H1 (cell line): ENCODE measurements at regions not wholly inside any gene's neighbourhood (a gene's known extent, or its start where the extent isn't known, plus 50 kb on each side); places are given as distances from the start of the nearest gene placed in this dataset.

Experiments
- CTCF ChIA-PET: fragments of 300-600 bp; sonication (Branson Sonifier 250); formaldehyde crosslinking; loops from one replicate; lab custom pipeline; 2021; ENCODE audit not compliant: partially characterized antibody; lab: Charles Lee
- POLR2A ChIA-PET: fragments of 300-600 bp; sonication (Branson Sonifier 250); formaldehyde crosslinking; loops from one replicate; lab custom pipeline; 2021; ENCODE audit warnings: inconsistent platforms; ENCODE audit not compliant: partially characterized antibody; lab: Charles Lee
- DNase-seq, 2 experiments: peaks; one replicate each; pipeline versions ENCODE4 v3.0.0 to v3.0.0-alpha.2; 2010 to 2022; ENCODE audit warnings: low spot score in 2 of 2, low read depth in 1 of 2, mixed read lengths in 1 of 2
- FAIRE-seq: peaks from 2 replicates; lab custom pipeline; 2011; peaks lifted over from hg19 to GRCh38; lab: Jason Lieb, UNC
- H2AFZ ChIP-seq: 2 replicates; pipeline ENCODE4 v1.8.1; 2012; ENCODE audit warnings: low read length, inconsistent platforms
- H2AK5ac ChIP-seq: 2 replicates; pipeline ENCODE4 v1.6.1; 2013; ENCODE audit warnings: low read depth, low read length
- H2BK120ac ChIP-seq: replicated peaks from 2 replicates; pipeline ENCODE3; 2013; ENCODE audit warnings: low read depth, low read length, inconsistent platforms
- H2BK12ac ChIP-seq: 2 replicates; pipeline ENCODE4 v1.6.1; 2013; ENCODE audit warnings: low read depth, low read length
- H2BK15ac ChIP-seq: 2 replicates; pipeline ENCODE4 v1.6.1; 2013; ENCODE audit warnings: low read length
- H2BK20ac ChIP-seq: 2 replicates; pipeline ENCODE4 v1.6.1; 2013; ENCODE audit warnings: low read length
- H2BK5ac ChIP-seq: 2 replicates; pipeline ENCODE4 v1.6.1; 2013; ENCODE audit warnings: low read depth, low read length
- H3K14ac ChIP-seq: 2 replicates; pipeline ENCODE4 v1.6.1; 2013; ENCODE audit warnings: inconsistent platforms; ENCODE audit not compliant: insufficient read length
- H3K18ac ChIP-seq: 2 replicates; pipeline ENCODE4 v1.6.1; 2013; ENCODE audit warnings: low read length; ENCODE audit errors: extremely low read depth
- H3K23ac ChIP-seq: 2 replicates; pipeline ENCODE4 v1.6.1; 2013; ENCODE audit warnings: inconsistent platforms; ENCODE audit not compliant: insufficient read length
- H3K23me2 ChIP-seq: 2 replicates; pipeline ENCODE4 v1.6.1; 2013; ENCODE audit warnings: low read depth, low read length
- H3K27ac ChIP-seq: 2 replicates; pipeline ENCODE4 v1.6.1; 2011; ENCODE audit warnings: low read depth, low read length, inconsistent platforms
- H3K27me3 ChIP-seq, 4 experiments: replicated peaks in 1 of 4; 1 replicate in 1 of 4; 2 replicates in 3 of 4; pipeline versions ENCODE4 v1.6.1 to v1.8.1; 2011 to 2013; ENCODE audit warnings: low read length in 3 of 4, mild to moderate bottlenecking in 3 of 4, inconsistent platforms in 2 of 4, mixed read lengths in 2 of 4, moderate library complexity in 1 of 4; ENCODE audit not compliant: control insufficient read depth in 3 of 4, insufficient read depth in 3 of 4; ENCODE audit errors: extremely low read depth in 1 of 4
- H3K36me3 ChIP-seq, 4 experiments: 2 replicates each; pipeline versions ENCODE4 v1.6.1 to v1.8.1; 2011 to 2013; ENCODE audit warnings: mild to moderate bottlenecking in 4 of 4, low read length in 3 of 4, moderate library complexity in 2 of 4, control low read depth in 1 of 4, inconsistent platforms in 1 of 4; ENCODE audit not compliant: insufficient read depth in 4 of 4, control insufficient read depth in 2 of 4
- H3K4ac ChIP-seq: replicated peaks from 2 replicates; pipeline ENCODE3; 2013; ENCODE audit warnings: low read length, low read depth, mixed read lengths, inconsistent platforms; ENCODE audit not compliant: insufficient read length
- H3K4me1 ChIP-seq, 4 experiments: replicated peaks in 1 of 4; 1 replicate in 1 of 4; 2 replicates in 3 of 4; pipeline versions ENCODE4 v1.6.1 to v1.8.1; 2011 to 2013; ENCODE audit warnings: low read length in 3 of 4, inconsistent platforms in 2 of 4, mixed read lengths in 1 of 4; ENCODE audit not compliant: insufficient read depth in 4 of 4, control insufficient read depth in 3 of 4
- H3K4me2 ChIP-seq, 2 experiments: 2 replicates each; pipeline versions ENCODE4 v1.6.1 to v1.8.1; 2011 to 2013; ENCODE audit warnings: low read depth in 2 of 2, low read length in 2 of 2, control low read depth in 1 of 2, inconsistent platforms in 1 of 2, mild to moderate bottlenecking in 1 of 2; ENCODE audit not compliant: insufficient read depth in 1 of 2
- H3K4me3 ChIP-seq, 4 experiments: fragments of 200-600, 300-600 bp in 1 of 4; sonication (generic), shearing (Covaris generic), sonication (Bioruptor Twin) in 1 of 4; 2 replicates each; pipeline versions ENCODE4 v1.5.1 to v1.8.1; 2011 to 2016; ENCODE audit warnings: low read length in 4 of 4, low read depth in 3 of 4, control low read depth in 2 of 4, inconsistent platforms in 2 of 4, mild to moderate bottlenecking in 2 of 4, mixed read lengths in 1 of 4, moderate library complexity in 1 of 4; ENCODE audit not compliant: insufficient read depth in 2 of 4; ENCODE audit errors: extremely low read depth in 1 of 4
- H3K56ac ChIP-seq: replicated peaks from 2 replicates; pipeline ENCODE3; 2013; ENCODE audit warnings: low read depth, mild to moderate bottlenecking, mixed read lengths, low read length, inconsistent platforms; ENCODE audit not compliant: insufficient read length
- H3K79me1 ChIP-seq: 2 replicates; pipeline ENCODE4 v1.6.1; 2013; ENCODE audit warnings: low read depth, low read length, control low read depth
- H3K79me2 ChIP-seq, 2 experiments: 2 replicates each; pipeline versions ENCODE4 v1.6.1 to v1.8.1; 2012 to 2013; ENCODE audit warnings: low read length in 2 of 2, mild to moderate bottlenecking in 2 of 2, inconsistent platforms in 1 of 2; ENCODE audit not compliant: insufficient read depth in 2 of 2, control insufficient read depth in 1 of 2
- H3K9ac ChIP-seq, 4 experiments: replicated peaks in 1 of 4; 1 replicate in 1 of 4; 2 replicates in 3 of 4; pipeline versions ENCODE4 v1.6.1 to v1.8.1; 2011 to 2013; ENCODE audit warnings: low read depth in 3 of 4, low read length in 3 of 4, control low read depth in 2 of 4, mild to moderate bottlenecking in 2 of 4, moderate library complexity in 2 of 4, inconsistent platforms in 1 of 4; ENCODE audit errors: extremely low read depth in 1 of 4
- H3K9me3 ChIP-seq, 2 experiments: 2 replicates each; pipeline versions ENCODE4 v1.6.1 to v1.8.1; 2012 to 2013; ENCODE audit warnings: mild to moderate bottlenecking in 2 of 2, moderate library complexity in 2 of 2, control low read depth in 1 of 2, inconsistent platforms in 1 of 2, low read depth in 1 of 2, low read length in 1 of 2, mixed read lengths in 1 of 2; ENCODE audit not compliant: insufficient read depth in 2 of 2
- H4K20me1 ChIP-seq, 2 experiments: replicated peaks in 1 of 2; 2 replicates each; pipeline versions ENCODE3 to v1.8.1; 2011 to 2013; ENCODE audit warnings: inconsistent platforms in 2 of 2, low read length in 2 of 2, mild to moderate bottlenecking in 1 of 2; ENCODE audit not compliant: insufficient read depth in 2 of 2, control insufficient read depth in 1 of 2
- H4K5ac ChIP-seq: 2 replicates; pipeline ENCODE4 v1.6.1; 2013; ENCODE audit warnings: low read length, low read depth, mixed read lengths, inconsistent platforms; ENCODE audit not compliant: insufficient read length
- H4K8ac ChIP-seq: 2 replicates; pipeline ENCODE4 v1.8.0; 2013; ENCODE audit warnings: mild to moderate bottlenecking, moderate library complexity, low read length, inconsistent platforms; ENCODE audit not compliant: insufficient read depth; ENCODE audit errors: extremely low read depth
- H4K91ac ChIP-seq: replicated peaks from 2 replicates; pipeline ENCODE3; 2013; ENCODE audit warnings: low read length, mixed read lengths, inconsistent platforms; ENCODE audit not compliant: insufficient read length
- ASH2L ChIP-seq: fragments of 200-600, 300-600 bp; sonication (generic); IDR thresholded peaks from one replicate; pipeline ENCODE4 v1.7.1; 2017; ENCODE audit warnings: low read length
- BRCA1 ChIP-seq: IDR thresholded peaks from 2 replicates; pipeline ENCODE4 v1.6.1; 2012; ENCODE audit warnings: low read depth, low read length, improper control_type of control experiment
- CHD1 ChIP-seq: IDR thresholded peaks from 2 replicates; pipeline ENCODE4 v1.6.1; 2012; ENCODE audit warnings: low read depth, low read length, improper control_type of control experiment
- CHD2 ChIP-seq: IDR thresholded peaks from 2 replicates; pipeline ENCODE4 v1.6.1; 2012; ENCODE audit warnings: low read length, improper control_type of control experiment
- FOSL1 ChIP-seq: IDR thresholded peaks from 2 replicates; pipeline ENCODE4 v1.6.1; 2011; ENCODE audit warnings: mild to moderate bottlenecking, low read depth, low read length, moderate library complexity; ENCODE audit not compliant: insufficient read depth
- JUND ChIP-seq: IDR thresholded peaks from 2 replicates; pipeline ENCODE4 v1.6.1; 2011; ENCODE audit warnings: mild to moderate bottlenecking, improper control_type of control experiment, low read length
- KDM4A ChIP-seq: IDR thresholded peaks from one replicate; pipeline ENCODE4 v1.7.1; 2012; ENCODE audit warnings: low read depth, mild to moderate bottlenecking, moderate library complexity, low read length, inconsistent platforms; ENCODE audit not compliant: severe bottlenecking
- NRF1 ChIP-seq: IDR thresholded peaks from 2 replicates; pipeline ENCODE4 v1.6.1; 2011; ENCODE audit warnings: mild to moderate bottlenecking, low read depth, low read length, improper control_type of control experiment
- POLR2A ChIP-seq, 2 experiments: IDR thresholded peaks; 1 replicate in 1 of 2; 2 replicates in 1 of 2; pipeline ENCODE4 v1.6.1; 2011; ENCODE audit warnings: low read depth in 2 of 2, low read length in 2 of 2, mild to moderate bottlenecking in 2 of 2; ENCODE audit errors: control extremely low read depth in 1 of 2
- RXRA ChIP-seq: IDR thresholded peaks from 2 replicates; pipeline ENCODE4 v1.6.1; 2011; ENCODE audit warnings: low read depth, mild to moderate bottlenecking, low read length, moderate library complexity; ENCODE audit not compliant: insufficient read depth
- SIRT6 ChIP-seq: IDR thresholded peaks from one replicate; pipeline ENCODE4 v1.7.1; 2012; ENCODE audit warnings: low read length, inconsistent platforms
- SP2 ChIP-seq: IDR thresholded peaks from 2 replicates; pipeline ENCODE4 v1.6.1; 2012; ENCODE audit warnings: mild to moderate bottlenecking, low read length, inconsistent platforms
- TAF7 ChIP-seq: optimal IDR thresholded peaks from 2 replicates; pipeline ENCODE3; 2011; ENCODE audit warnings: low read depth, mild to moderate bottlenecking, inconsistent platforms, low read length, moderate library complexity, borderline replicate concordance
- TCF12 ChIP-seq: IDR thresholded peaks from 2 replicates; pipeline ENCODE4 v1.6.1; 2011; ENCODE audit warnings: low read depth, mild to moderate bottlenecking, low read length
- USF2 ChIP-seq: IDR thresholded peaks from 2 replicates; pipeline ENCODE4 v1.6.1; 2011; ENCODE audit warnings: low read length, improper control_type of control experiment
- ZNF274 ChIP-seq: IDR thresholded peaks from 2 replicates; pipeline ENCODE4 v1.7.0; 2012; ENCODE audit warnings: low read length, borderline replicate concordance; ENCODE audit errors: extremely low read depth
- WGBS, 2 experiments: shearing (Covaris generic) in 1 of 2; methylation state at CpG; one replicate each; pipeline versions ENCODE4 v1.1.6 to v1.1.7; 2013 to 2015; ENCODE audit warnings: low lambda C conversion rate in 2 of 2, mixed read lengths in 2 of 2, inconsistent platforms in 1 of 2, low coverage in 1 of 2, missing lambda C conversion rate in 1 of 2; ENCODE audit not compliant: insufficient replicate concordance in 2 of 2, insufficient coverage in 1 of 2, insufficient read length in 1 of 2; ENCODE audit errors: extremely low coverage in 1 of 2, missing lambda C conversion rate in 1 of 2; 5-methylcytosine and 5-hydroxymethylcytosine counted together

GRCh38 chr2:78892295-78892694 is 133.2 kb upstream of the REG3G start:
- DNase-seq = no peak
- Histone ChIP-seq H2AK5ac (no peak overlapping the region), H3K4me1 (no peaks in the 10 kb centered on the region), H3K79me1 (no peaks in the 10 kb centered on the region), H3K4me3 (no peak overlapping the region), H3K36me3 (no peaks in the 10 kb centered on the region), H3K14ac (no peak overlapping the region), H2BK5ac (no peak overlapping the region), H2BK120ac (no peak overlapping the region), H2BK15ac (no peak overlapping the region), H3K23ac (no peak overlapping the region), H3K56ac (no peak overlapping the region), H2BK20ac (no peak overlapping the region), H3K4ac (no peak overlapping the region), H3K18ac (no peak overlapping the region), H2BK12ac (no peak overlapping the region), H4K20me1 (no peaks in the 10 kb centered on the region), H4K91ac (no peak overlapping the region), H3K4me2 (no peak overlapping the region), H3K79me2 (no peaks in the 10 kb centered on the region), H3K23me2 (no peaks in the 10 kb centered on the region; the same call in 1 of the 2 replicates), H4K5ac (no peak overlapping the region), H3K9ac (no peak overlapping the region), H4K8ac (no peak overlapping the region), H3K27ac (no peak overlapping the region), H2AFZ (no peak overlapping the region; the same call in 1 of the 2 replicates), H3K27me3 (no peaks in the 10 kb centered on the region), H3K9me3 (no peaks in the 10 kb centered on the region)
- ChIA-PET CTCF (no interaction called here), POLR2A (no interaction called here)
- FAIRE-seq = no peak
- WGBS, 2 experiments = 94% methylated on average over 3 of the region's 3 CpGs; no CpG with 5 or more reads in 1 of the 2 experiments
- TF ChIP-seq ASH2L (no peak), CHD1 (no peak), USF2 (no peak), ZNF274 (no peak), KDM4A (no peak), JUND (no peak), BRCA1 (no peak), SIRT6 (no peak), TCF12 (no peak), FOSL1 (no peak), POLR2A (IDR thresholded peaks at IDR 0.05; ENCODE audit: control extremely low read depth in 1 of 2, low read depth in 2 of 2, low read length in 2 of 2) (no peak), CHD2 (no peak), NRF1 (no peak), TAF7 (no peak), SP2 (no peak), RXRA (no peak)
